ENCODE measurements at regions not wholly inside any gene's neighbourhood (a gene's known extent, or its start where the extent isn't known, plus 50 kb on each side); places are given as distances from the start of the nearest gene placed in this dataset.

DNA sequence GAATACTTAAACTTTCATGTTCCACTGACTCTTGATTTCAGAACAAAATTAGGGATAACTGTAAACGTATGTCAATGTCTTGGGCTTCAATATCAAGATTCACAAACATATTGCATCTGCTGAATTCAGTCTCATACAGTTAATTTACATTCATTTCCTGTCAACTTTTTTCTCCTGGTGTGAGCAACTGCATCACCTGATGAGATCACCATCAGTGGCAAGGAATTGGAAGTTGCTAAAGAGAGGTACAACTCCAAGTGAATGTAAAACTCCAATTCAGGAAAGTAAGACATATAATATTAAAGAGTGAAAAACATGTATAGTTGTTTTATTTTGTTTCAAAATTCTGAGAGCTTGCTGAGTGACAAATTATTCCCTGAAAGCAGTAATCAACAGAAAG, 1336.2 kb upstream of the C9orf72 start:
- TF ChIP-seq, protein P1, sequence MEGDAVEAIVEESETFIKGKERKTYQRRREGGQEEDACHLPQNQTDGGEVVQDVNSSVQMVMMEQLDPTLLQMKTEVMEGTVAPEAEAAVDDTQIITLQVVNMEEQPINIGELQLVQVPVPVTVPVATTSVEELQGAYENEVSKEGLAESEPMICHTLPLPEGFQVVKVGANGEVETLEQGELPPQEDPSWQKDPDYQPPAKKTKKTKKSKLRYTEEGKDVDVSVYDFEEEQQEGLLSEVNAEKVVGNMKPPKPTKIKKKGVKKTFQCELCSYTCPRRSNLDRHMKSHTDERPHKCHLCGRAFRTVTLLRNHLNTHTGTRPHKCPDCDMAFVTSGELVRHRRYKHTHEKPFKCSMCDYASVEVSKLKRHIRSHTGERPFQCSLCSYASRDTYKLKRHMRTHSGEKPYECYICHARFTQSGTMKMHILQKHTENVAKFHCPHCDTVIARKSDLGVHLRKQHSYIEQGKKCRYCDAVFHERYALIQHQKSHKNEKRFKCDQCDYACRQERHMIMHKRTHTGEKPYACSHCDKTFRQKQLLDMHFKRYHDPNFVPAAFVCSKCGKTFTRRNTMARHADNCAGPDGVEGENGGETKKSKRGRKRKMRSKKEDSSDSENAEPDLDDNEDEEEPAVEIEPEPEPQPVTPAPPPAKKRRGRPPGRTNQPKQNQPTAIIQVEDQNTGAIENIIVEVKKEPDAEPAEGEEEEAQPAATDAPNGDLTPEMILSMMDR (IDR thresholded peaks at IDR 0.05 in 2 of 3, conservative IDR thresholded peaks at IDR 0.05 in 1 of 3; ENCODE audit: control insufficient read depth in 2 of 3, extremely low read depth in 1 of 3, insufficient read depth in 1 of 3, low read depth in 3 of 3, low read length in 3 of 3) = no peak
- TF ChIP-seq, protein P2, sequence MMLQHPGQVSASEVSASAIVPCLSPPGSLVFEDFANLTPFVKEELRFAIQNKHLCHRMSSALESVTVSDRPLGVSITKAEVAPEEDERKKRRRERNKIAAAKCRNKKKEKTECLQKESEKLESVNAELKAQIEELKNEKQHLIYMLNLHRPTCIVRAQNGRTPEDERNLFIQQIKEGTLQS (IDR thresholded peaks at IDR 0.05; ENCODE audit: borderline replicate concordance, extremely low read depth, low read depth, low read length) = no peak
- TF ChIP-seq, protein P3, sequence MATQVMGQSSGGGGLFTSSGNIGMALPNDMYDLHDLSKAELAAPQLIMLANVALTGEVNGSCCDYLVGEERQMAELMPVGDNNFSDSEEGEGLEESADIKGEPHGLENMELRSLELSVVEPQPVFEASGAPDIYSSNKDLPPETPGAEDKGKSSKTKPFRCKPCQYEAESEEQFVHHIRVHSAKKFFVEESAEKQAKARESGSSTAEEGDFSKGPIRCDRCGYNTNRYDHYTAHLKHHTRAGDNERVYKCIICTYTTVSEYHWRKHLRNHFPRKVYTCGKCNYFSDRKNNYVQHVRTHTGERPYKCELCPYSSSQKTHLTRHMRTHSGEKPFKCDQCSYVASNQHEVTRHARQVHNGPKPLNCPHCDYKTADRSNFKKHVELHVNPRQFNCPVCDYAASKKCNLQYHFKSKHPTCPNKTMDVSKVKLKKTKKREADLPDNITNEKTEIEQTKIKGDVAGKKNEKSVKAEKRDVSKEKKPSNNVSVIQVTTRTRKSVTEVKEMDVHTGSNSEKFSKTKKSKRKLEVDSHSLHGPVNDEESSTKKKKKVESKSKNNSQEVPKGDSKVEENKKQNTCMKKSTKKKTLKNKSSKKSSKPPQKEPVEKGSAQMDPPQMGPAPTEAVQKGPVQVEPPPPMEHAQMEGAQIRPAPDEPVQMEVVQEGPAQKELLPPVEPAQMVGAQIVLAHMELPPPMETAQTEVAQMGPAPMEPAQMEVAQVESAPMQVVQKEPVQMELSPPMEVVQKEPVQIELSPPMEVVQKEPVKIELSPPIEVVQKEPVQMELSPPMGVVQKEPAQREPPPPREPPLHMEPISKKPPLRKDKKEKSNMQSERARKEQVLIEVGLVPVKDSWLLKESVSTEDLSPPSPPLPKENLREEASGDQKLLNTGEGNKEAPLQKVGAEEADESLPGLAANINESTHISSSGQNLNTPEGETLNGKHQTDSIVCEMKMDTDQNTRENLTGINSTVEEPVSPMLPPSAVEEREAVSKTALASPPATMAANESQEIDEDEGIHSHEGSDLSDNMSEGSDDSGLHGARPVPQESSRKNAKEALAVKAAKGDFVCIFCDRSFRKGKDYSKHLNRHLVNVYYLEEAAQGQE (IDR thresholded peaks at IDR 0.05; ENCODE audit: low read depth, low read length) = no peak
- TF ChIP-seq RB1 (IDR thresholded peaks at IDR 0.05; ENCODE audit: borderline replicate concordance) = no peak
- TF ChIP-seq, protein P4, sequence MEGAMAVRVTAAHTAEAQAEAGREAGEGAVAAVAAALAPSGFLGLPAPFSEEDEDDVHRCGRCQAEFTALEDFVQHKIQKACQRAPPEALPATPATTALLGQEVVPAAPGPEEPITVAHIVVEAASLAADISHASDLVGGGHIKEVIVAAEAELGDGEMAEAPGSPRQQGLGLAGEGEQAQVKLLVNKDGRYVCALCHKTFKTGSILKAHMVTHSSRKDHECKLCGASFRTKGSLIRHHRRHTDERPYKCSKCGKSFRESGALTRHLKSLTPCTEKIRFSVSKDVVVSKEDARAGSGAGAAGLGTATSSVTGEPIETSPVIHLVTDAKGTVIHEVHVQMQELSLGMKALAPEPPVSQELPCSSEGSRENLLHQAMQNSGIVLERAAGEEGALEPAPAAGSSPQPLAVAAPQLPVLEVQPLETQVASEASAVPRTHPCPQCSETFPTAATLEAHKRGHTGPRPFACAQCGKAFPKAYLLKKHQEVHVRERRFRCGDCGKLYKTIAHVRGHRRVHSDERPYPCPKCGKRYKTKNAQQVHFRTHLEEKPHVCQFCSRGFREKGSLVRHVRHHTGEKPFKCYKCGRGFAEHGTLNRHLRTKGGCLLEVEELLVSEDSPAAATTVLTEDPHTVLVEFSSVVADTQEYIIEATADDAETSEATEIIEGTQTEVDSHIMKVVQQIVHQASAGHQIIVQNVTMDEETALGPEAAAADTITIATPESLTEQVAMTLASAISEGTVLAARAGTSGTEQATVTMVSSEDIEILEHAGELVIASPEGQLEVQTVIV (IDR thresholded peaks at IDR 0.05; ENCODE audit: borderline replicate concordance, partially characterized antibody) = no peak
- no peak for TF ChIP-seq POLR2AphosphoS2 (IDR thresholded peaks at IDR 0.05; ENCODE audit: low read depth, low read length)
- TF ChIP-seq ESRRA (IDR thresholded peaks at IDR 0.05; ENCODE audit: low read length) = no peak
- TF ChIP-seq EP300 (IDR thresholded peaks at IDR 0.05; ENCODE audit: borderline replicate concordance in 1 of 2, control insufficient read depth in 1 of 2, low read depth in 2 of 2, low read length in 2 of 2) = no peak
- TF ChIP-seq NR2C2 (IDR thresholded peaks at IDR 0.05; ENCODE audit: borderline replicate concordance, control insufficient read depth, insufficient read length, low read depth) = no peak
- no peak for TF ChIP-seq POLR2A (IDR thresholded peaks at IDR 0.05; ENCODE audit: low read depth, low read length)
- TF ChIP-seq POLR2AphosphoS5 (IDR thresholded peaks at IDR 0.05; ENCODE audit: low read length) = no peak
- TF ChIP-seq GABPA (IDR thresholded peaks at IDR 0.05; ENCODE audit: low read depth) = no peak
